Vagina (tissue), 2 donors: ENCODE measurements at regions not wholly inside any gene's neighbourhood (a gene's known extent, or its start where the extent isn't known, plus 50 kb on each side); places are given as distances from the start of the nearest gene placed in this dataset.

ENCODE experiments used
- DNase-seq, 2 donors: peaks; one replicate each; pipeline ENCODE4 v3.0.0-alpha.2; 2017; ENCODE audit errors: extremely low spot score in 2 of 2
- H3K27ac ChIP-seq: fragments of 200-600 bp; sonication (generic); one replicate; pipeline ENCODE4 v1.5.1; 2019
- H3K27me3 ChIP-seq: fragments of 200-600 bp; sonication (generic); one replicate; pipeline ENCODE4 v1.5.1; 2019
- H3K36me3 ChIP-seq, 2 donors: fragments of 200-600 bp; sonication (generic); one replicate each; pipeline ENCODE4 v1.5.1; 2017 to 2019
- H3K4me1 ChIP-seq: fragments of 200-600 bp; sonication (generic); one replicate; pipeline ENCODE4 v1.5.1; 2019
- H3K4me3 ChIP-seq, 2 donors: fragments of 200-600 bp; sonication (generic); 1 replicate in 1 of 2; 2 replicates in 1 of 2; pipeline ENCODE4 v1.5.1; 2016 to 2019
- H3K9me3 ChIP-seq: fragments of 200-600 bp; sonication (generic); one replicate; pipeline ENCODE4 v1.5.1; 2019
- CTCF ChIP-seq, 3 experiments: fragments of 450-650 bp in 2 of 3; fragments of 200-600 bp in 1 of 3; sonication (generic) in 1 of 3; IDR thresholded peaks; one replicate each; pipeline ENCODE4 v1.5.1; 2017 to 2019; ENCODE audit warnings: antibody characterized with exemption in 3 of 3, mild to moderate bottlenecking in 2 of 3, moderate library complexity in 2 of 3
- POLR2A ChIP-seq, 2 donors: fragments of 450-650 bp; IDR thresholded peaks; one replicate each; pipeline ENCODE4 v1.6.1; 2017; ENCODE audit warnings: antibody characterized with exemption in 2 of 2, mild to moderate bottlenecking in 2 of 2, moderate library complexity in 2 of 2
- POLR2AphosphoS5 ChIP-seq, 2 donors: sonication (generic); formaldehyde crosslinking; IDR thresholded peaks; one replicate each; pipeline ENCODE4 v1.9.0; 2017; ENCODE audit warnings: antibody characterized with exemption in 2 of 2, mild to moderate bottlenecking in 2 of 2, low read depth in 1 of 2; ENCODE audit not compliant: insufficient read depth in 1 of 2
- intact Hi-C: fragments of 100-400 bp; cut with DNase I; formaldehyde crosslinking; loops from one replicate; pipeline ENCODE4 v1.15.1; 2023

GRCh38 chr7:93778384-93778783, 112.2 kb downstream of the TFPI2 start:
- TF ChIP-seq POLR2AphosphoS5 (IDR thresholded peaks at IDR 0.05; ENCODE audit: insufficient read depth in 1 of 2, low read depth in 1 of 2) (no peak), POLR2A (IDR thresholded peaks at IDR 0.05) (no peak), CTCF (IDR thresholded peaks at IDR 0.05) (no peak)

GRCh38 chr7:93773446-93773845, 117.1 kb downstream of the TFPI2 start:
- TF ChIP-seq POLR2A (IDR thresholded peaks at IDR 0.05): no peak
- no peak for TF ChIP-seq POLR2AphosphoS5 (IDR thresholded peaks at IDR 0.05; ENCODE audit: insufficient read depth in 1 of 2, low read depth in 1 of 2)
- no peak for TF ChIP-seq CTCF (IDR thresholded peaks at IDR 0.05)
- Histone ChIP-seq H3K9me3 (no peaks in the 10 kb centered on the region), H3K4me1 (no peaks in the 10 kb centered on the region), H3K4me3 (no peak overlapping the region), H3K36me3 (no peaks in the 10 kb centered on the region), H3K27me3 (no peaks in the 10 kb centered on the region), H3K27ac (no peak overlapping the region)
- DNase-seq: no peak
- intact Hi-C loops: no loop called here

More at GRCh38 chr7:93778384-93778783, 112.2 kb downstream of the TFPI2 start:
- intact Hi-C loops: no loop called here
- Histone ChIP-seq H3K9me3 (no peaks in the 10 kb centered on the region), H3K27me3 (no peaks in the 10 kb centered on the region), H3K4me3 (no peak overlapping the region), H3K27ac (no peak overlapping the region), H3K4me1 (no peaks in the 10 kb centered on the region), H3K36me3 (no peaks in the 10 kb centered on the region)
- no peak for DNase-seq

- H3K36me3 ChIP-seq: no peaks in the 10 kb centered on the region
- no peak for DNase-seq
- intact Hi-C loops: no loop called here
- H3K27ac ChIP-seq: no peak overlapping the region
- no peaks in the 10 kb centered on the region for H3K9me3 ChIP-seq
- TF ChIP-seq POLR2A (IDR thresholded peaks at IDR 0.05): no peak
- no peak for TF ChIP-seq POLR2AphosphoS5 (IDR thresholded peaks at IDR 0.05; ENCODE audit: insufficient read depth in 1 of 2, low read depth in 1 of 2)
- no peak for TF ChIP-seq CTCF (IDR thresholded peaks at IDR 0.05)
- no peaks in the 10 kb centered on the region for H3K27me3 ChIP-seq
- no peak overlapping the region for H3K4me3 ChIP-seq
- H3K4me1 ChIP-seq: no peaks in the 10 kb centered on the region
Observed at GRCh38 chr7:93765475-93765874, 125.1 kb downstream of the TFPI2 start.

GRCh38 chr7:93758631-93759030, 131.9 kb downstream of the TFPI2 start:
- intact Hi-C loops: no loop called here
- Histone ChIP-seq H3K4me1 (no peaks in the 10 kb centered on the region), H3K9me3 (no peaks in the 10 kb centered on the region), H3K36me3 (no peaks in the 10 kb centered on the region), H3K27me3 (no peaks in the 10 kb centered on the region), H3K27ac (no peak overlapping the region), H3K4me3 (no peak overlapping the region)
- no peak for DNase-seq
- TF ChIP-seq POLR2AphosphoS5 (IDR thresholded peaks at IDR 0.05; ENCODE audit: insufficient read depth in 1 of 2, low read depth in 1 of 2) (no peak), POLR2A (IDR thresholded peaks at IDR 0.05) (no peak), CTCF (IDR thresholded peaks at IDR 0.05) (no peak)

GRCh38 chr7:93757426-93757825, 133.1 kb downstream of the TFPI2 start:
- Histone ChIP-seq H3K36me3 (no peaks in the 10 kb centered on the region), H3K27me3 (no peaks in the 10 kb centered on the region), H3K4me3 (no peak overlapping the region), H3K27ac (no peak overlapping the region), H3K4me1 (no peaks in the 10 kb centered on the region), H3K9me3 (no peaks in the 10 kb centered on the region)
- intact Hi-C loops: no loop called here
- no peak for DNase-seq
- no peak for TF ChIP-seq POLR2A (IDR thresholded peaks at IDR 0.05)
- TF ChIP-seq CTCF (IDR thresholded peaks at IDR 0.05): no peak
- TF ChIP-seq POLR2AphosphoS5 (IDR thresholded peaks at IDR 0.05; ENCODE audit: insufficient read depth in 1 of 2, low read depth in 1 of 2): no peak
